ENCODE measurements at regions not wholly inside any gene's neighbourhood (a gene's known extent, or its start where the extent isn't known, plus 50 kb on each side); places are given as distances from the start of the nearest gene placed in this dataset.

DNA sequence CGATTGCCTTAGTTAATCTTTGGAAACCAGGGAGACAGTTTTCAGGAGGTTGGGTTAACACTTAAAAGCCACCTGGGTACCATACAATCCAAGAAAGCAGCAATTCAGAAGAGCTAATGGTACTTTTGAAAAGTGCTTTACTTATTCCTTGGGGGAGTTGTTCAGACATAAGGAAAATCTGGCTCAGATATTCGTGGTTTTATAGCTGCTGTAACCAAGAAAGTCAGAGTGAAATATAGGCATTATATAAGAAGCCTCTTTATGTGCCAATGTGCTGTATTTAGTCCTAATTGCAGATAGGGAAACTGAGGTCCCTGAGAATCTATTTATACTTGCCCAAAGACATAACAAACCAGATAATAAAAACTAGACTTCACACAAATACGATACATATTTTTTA is 387.5 kb downstream of the COG6 start:
- intact Hi-C loops (cut with micrococcal nuclease): no loop called here
- Histone ChIP-seq H3K79me2 (ENCODE audit: insufficient read depth, low read length) (no peaks in the 10 kb centered on the region), H3K36me3 (replicated peaks in 1 of 2; ENCODE audit: control insufficient read depth in 1 of 2, insufficient read depth in 2 of 2, low read length in 2 of 2) (no peaks in the 10 kb centered on the region), H3K27me3 (ENCODE audit: control insufficient read depth in 2 of 2, insufficient read depth in 2 of 2, low read length in 2 of 2) (no peaks in the 10 kb centered on the region), H3K4me3 (replicated peaks in 1 of 3; ENCODE audit: low read depth in 2 of 3, low read length in 3 of 3) (no peak overlapping the region), H3K4me1 (ENCODE audit: control insufficient read depth in 1 of 2, insufficient read depth in 2 of 2, low read length in 2 of 2) (no peaks in the 10 kb centered on the region), H2AFZ (ENCODE audit: insufficient read depth, low read depth, low read length, poor library complexity, severe bottlenecking) (no peak overlapping the region), H3K27ac (ENCODE audit: low read depth in 1 of 2, low read length in 2 of 2) (no peak overlapping the region), H3K9me3 (replicated peaks in 1 of 2; ENCODE audit: control insufficient read depth in 1 of 2, insufficient read depth in 1 of 2, low read length in 2 of 2) (no peaks in the 10 kb centered on the region), H3K4me2 (replicated peaks; ENCODE audit: extremely low read depth, low read length, poor library complexity, severe bottlenecking) (no peak overlapping the region), H4K20me1 (ENCODE audit: insufficient read depth, low read length) (no peaks in the 10 kb centered on the region), H3K9ac (ENCODE audit: insufficient read depth, low read length, poor library complexity, severe bottlenecking) (no peak overlapping the region)
- Mint-ChIP-seq H3K4me3 (no peak overlapping the region), H3K27ac (no peak overlapping the region), H3K4me1 (no peaks in the 10 kb centered on the region), H3K9me3 (peaks cover 0 to 2% (median 0%) of the 10 kb centered on the region in 7 donors), H3K27me3 (ENCODE audit: low read depth in 3 of 3) (peaks cover 0 to 3% (median 2%) of the 10 kb centered on the region in 3 donors), H3K36me3 (no peaks in the 10 kb centered on the region)
- 79% methylated on average over 2 of the region's 3 CpGs for WGBS (ENCODE audit: insufficient coverage)
- TF ChIP-seq, protein P1, sequence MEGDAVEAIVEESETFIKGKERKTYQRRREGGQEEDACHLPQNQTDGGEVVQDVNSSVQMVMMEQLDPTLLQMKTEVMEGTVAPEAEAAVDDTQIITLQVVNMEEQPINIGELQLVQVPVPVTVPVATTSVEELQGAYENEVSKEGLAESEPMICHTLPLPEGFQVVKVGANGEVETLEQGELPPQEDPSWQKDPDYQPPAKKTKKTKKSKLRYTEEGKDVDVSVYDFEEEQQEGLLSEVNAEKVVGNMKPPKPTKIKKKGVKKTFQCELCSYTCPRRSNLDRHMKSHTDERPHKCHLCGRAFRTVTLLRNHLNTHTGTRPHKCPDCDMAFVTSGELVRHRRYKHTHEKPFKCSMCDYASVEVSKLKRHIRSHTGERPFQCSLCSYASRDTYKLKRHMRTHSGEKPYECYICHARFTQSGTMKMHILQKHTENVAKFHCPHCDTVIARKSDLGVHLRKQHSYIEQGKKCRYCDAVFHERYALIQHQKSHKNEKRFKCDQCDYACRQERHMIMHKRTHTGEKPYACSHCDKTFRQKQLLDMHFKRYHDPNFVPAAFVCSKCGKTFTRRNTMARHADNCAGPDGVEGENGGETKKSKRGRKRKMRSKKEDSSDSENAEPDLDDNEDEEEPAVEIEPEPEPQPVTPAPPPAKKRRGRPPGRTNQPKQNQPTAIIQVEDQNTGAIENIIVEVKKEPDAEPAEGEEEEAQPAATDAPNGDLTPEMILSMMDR (IDR thresholded peaks at IDR 0.05): no peak
- DNase-seq: no peak

DNA sequence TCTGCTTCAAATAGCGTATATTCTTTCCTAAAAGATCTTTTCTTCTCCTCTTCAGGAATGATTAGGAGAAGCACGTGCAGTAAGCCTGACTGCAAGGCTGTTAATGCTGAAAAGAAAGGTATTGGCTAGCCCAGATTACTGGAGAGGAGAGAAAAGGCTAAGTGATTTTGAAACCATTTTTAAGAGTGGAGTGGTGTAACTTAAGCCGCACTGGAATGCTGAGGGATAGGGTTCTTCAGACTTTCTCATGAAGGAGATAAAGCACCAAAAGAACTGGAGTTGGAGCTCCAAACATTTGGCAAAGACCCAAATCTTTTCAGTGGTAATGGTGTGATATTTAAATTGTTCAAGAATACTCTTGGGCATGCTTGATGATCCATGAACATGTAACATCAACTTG is 388.3 kb downstream of the COG6 start:
- Histone ChIP-seq H4K20me1 (ENCODE audit: insufficient read depth, low read length) (no peaks in the 10 kb centered on the region), H3K79me2 (ENCODE audit: insufficient read depth, low read length) (no peaks in the 10 kb centered on the region), H2AFZ (ENCODE audit: insufficient read depth, low read depth, low read length, poor library complexity, severe bottlenecking) (no peak overlapping the region), H3K4me2 (replicated peaks; ENCODE audit: extremely low read depth, low read length, poor library complexity, severe bottlenecking) (no peak overlapping the region), H3K27me3 (ENCODE audit: control insufficient read depth in 2 of 2, insufficient read depth in 2 of 2, low read length in 2 of 2) (no peaks in the 10 kb centered on the region), H3K36me3 (replicated peaks in 1 of 2; ENCODE audit: control insufficient read depth in 1 of 2, insufficient read depth in 2 of 2, low read length in 2 of 2) (no peaks in the 10 kb centered on the region), H3K9me3 (replicated peaks in 1 of 2; ENCODE audit: control insufficient read depth in 1 of 2, insufficient read depth in 1 of 2, low read length in 2 of 2) (no peaks in the 10 kb centered on the region), H3K4me3 (replicated peaks in 1 of 3; ENCODE audit: low read depth in 2 of 3, low read length in 3 of 3) (no peak overlapping the region), H3K9ac (ENCODE audit: insufficient read depth, low read length, poor library complexity, severe bottlenecking) (no peak overlapping the region), H3K4me1 (ENCODE audit: control insufficient read depth in 1 of 2, insufficient read depth in 2 of 2, low read length in 2 of 2) (no peaks in the 10 kb centered on the region), H3K27ac (ENCODE audit: low read depth in 1 of 2, low read length in 2 of 2) (no peak overlapping the region)
- DNase-seq: no peak
- H3K4me3 Mint-ChIP-seq: no peak overlapping the region
- H3K9me3 Mint-ChIP-seq: peaks cover 0 to 2% (median 0%) of the 10 kb centered on the region in 7 donors
- 100% methylated on average over 2 of the region's 3 CpGs for whole genome bisulfite sequencing (ENCODE audit: insufficient coverage)
- no peaks in the 10 kb centered on the region for H3K4me1 Mint-ChIP-seq
- no peaks in the 10 kb centered on the region for H3K36me3 Mint-ChIP-seq
- H3K27ac Mint-ChIP-seq: no peak overlapping the region
- H3K27me3 Mint-ChIP-seq (ENCODE audit: low read depth in 3 of 3): peaks cover 0 to 3% (median 2%) of the 10 kb centered on the region in 3 donors
- TF ChIP-seq, protein P1 (IDR thresholded peaks at IDR 0.05): no peak
- intact Hi-C loops (cut with micrococcal nuclease): no loop called here
